ENCODE measurements at regions not wholly inside any gene's neighbourhood (a gene's known extent, or its start where the extent isn't known, plus 50 kb on each side); places are given as distances from the start of the nearest gene placed in this dataset.

DNA sequence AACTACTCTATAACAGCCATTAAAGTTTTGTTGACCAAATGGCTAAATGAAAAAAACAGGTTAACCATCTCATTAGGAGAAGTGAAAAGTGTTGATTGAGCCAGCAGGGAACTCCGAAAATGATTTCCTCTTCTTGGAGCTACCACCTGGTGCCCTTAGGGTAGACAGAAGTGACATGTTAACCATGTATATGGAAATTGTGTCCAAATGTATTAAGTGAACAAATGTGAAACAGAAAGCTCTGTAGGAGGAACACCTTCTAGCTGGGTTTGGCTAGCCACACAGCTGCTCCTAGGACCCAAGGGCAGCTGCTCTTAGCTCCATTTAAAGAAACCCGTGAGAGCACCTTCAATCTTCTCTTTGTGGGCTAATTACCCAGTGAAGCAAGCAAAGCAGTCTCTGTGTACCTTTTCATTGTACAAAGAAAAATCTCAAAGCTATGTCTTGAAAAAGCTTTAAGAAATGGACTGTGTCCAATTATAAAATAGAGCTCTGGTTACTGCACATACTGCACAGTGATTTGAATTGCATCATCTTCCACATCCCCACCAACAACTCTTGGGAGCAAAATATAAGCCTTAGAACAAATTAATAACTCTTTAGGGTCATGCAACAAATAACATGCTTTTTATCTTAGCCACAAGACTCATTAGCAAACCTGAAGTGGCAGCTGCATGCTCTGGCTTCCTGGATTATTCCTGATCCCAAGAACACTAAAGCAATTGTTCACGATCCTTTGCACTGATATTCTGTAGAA lies 59.2 kb upstream of the PARM1 start:
- no peak for TF ChIP-seq POLR2A (IDR thresholded peaks at IDR 0.05; ENCODE audit: low read depth, low read length)
- no peak for TF ChIP-seq TAF1 (IDR thresholded peaks at IDR 0.05; ENCODE audit: low read depth, low read length)
- no peak for TF ChIP-seq POLR2AphosphoS5 (IDR thresholded peaks at IDR 0.05; ENCODE audit: low read depth, low read length)
- TF ChIP-seq POU2F2 (IDR thresholded peaks at IDR 0.05; ENCODE audit: low read depth, low read length): no peak
- TF ChIP-seq SPI1 (IDR thresholded peaks at IDR 0.05; ENCODE audit: low read depth, low read length): peak; percentile 34; the same call in 1 of the 2 replicates
- no peak for TF ChIP-seq PAX5 (IDR thresholded peaks at IDR 0.05; ENCODE audit: insufficient read depth, low read length, severe bottlenecking)

Measured in GM12891 (cell line).